ENCODE measurements at regions not wholly inside any gene's neighbourhood (a gene's known extent, or its start where the extent isn't known, plus 50 kb on each side); places are given as distances from the start of the nearest gene placed in this dataset.
"Not testable (repeated sequence)": the region's sequence is repeated elsewhere in the genome, so short reads cannot be mapped to it uniquely, and the experiment has no call there.

DNA sequence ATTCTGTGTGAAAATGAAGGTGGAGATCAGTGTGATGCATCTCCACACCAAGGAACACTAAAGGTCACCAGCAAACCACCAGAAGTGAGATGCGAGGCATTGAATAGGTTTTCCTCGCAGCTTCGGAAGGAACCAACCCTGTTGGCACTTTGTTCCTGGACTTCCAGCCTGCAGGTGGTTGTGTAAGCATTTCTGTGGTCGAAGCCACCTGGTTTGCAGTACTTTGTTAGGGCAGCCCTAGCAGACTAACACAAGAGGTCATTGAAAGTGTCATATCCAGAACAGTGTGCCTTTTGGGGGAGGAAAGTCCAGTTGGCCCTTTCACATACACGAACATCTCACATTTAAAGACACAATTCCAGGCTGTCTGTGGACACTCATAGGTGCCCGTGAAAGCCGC, 237.2 kb upstream of the PLGLB1 start:
- not testable (repeated sequence) for H3K27ac ChIP-seq; DNase-seq (ENCODE audit: low read depth, low spot score)

DNA sequence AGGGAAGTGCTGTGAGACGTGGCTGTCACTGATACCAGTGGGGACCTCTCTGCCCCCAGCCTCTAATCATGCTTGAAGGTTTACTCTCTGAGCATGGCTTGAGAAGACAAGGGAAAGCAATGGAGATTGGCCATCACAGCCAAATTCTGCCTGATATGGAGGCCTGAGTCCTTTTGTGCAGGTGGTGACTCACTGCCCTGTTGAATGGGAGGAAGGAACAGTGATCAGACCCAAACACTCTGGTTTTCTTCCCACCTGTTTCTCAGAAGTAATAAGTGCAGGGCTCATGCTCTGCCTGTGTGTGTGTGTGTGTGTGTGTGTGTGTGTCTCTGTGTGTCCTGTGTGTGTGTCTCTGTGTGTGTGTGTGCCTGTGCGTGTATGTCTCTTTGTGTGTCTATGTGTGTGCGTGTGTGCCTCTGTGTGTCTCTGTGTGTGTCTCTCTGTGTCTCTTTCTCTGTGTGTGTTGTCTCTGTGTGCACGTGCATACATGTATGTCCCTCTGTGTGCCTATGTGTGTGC, 240.6 kb upstream of the PLGLB1 start:
- DNase-seq (ENCODE audit: low read depth, low spot score); H3K27ac ChIP-seq: not testable (repeated sequence)

DNA sequence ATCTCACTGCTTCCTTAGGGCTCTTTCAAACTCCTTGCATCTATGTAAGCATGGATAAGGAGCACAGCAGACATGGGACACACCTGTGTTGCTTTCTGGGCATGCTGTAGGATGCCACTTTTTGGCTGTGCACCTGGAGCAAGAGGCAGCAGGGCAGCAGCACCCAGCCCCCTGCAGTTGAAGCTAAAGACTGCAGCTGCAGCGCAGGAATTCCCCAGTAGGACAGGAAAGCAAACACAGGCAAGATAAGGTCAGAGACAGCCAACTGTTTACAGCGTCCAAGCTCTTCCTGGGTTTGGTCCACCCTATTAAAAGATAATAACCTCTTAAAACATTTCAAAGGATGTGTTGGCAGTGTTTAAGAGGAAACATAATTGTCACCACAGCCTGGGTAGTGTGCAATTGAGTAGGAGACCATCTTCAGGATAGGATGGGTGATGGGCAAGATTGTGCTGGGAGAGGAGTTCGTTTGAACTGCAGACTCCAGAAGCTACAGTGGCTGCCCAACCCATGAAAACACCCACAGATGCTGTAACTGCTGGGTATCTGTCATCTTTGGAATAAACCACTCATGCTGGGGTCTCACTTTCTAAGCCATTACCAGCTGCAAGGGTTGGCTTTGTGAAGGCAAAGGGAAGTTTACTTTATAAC, 242.3 kb upstream of the PLGLB1 start:
- not testable (repeated sequence) for DNase-seq (ENCODE audit: low read depth, low spot score); H3K27ac ChIP-seq

DNA sequence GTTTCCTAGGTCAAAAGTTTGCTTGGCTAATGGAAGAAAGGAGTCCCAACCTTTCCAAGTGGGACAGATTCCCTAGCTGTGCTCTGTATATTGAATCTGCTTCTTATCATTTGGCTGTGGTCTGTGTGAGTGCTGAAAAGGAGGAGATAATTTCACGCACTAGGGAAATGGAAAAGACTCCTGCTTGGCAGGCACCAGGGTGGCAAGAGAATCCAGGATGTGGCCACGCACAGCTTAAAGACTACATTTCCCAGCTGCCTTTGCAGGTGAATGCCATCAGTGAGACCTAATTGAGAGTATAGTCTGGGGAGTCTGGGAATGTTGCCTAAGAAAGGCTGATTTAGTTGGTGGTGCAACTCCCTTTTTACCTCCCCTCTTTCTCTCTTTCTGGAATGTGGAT, 253.5 kb upstream of the PLGLB1 start:
- not testable (repeated sequence) for H3K27ac ChIP-seq; DNase-seq (ENCODE audit: low read depth, low spot score)

DNA sequence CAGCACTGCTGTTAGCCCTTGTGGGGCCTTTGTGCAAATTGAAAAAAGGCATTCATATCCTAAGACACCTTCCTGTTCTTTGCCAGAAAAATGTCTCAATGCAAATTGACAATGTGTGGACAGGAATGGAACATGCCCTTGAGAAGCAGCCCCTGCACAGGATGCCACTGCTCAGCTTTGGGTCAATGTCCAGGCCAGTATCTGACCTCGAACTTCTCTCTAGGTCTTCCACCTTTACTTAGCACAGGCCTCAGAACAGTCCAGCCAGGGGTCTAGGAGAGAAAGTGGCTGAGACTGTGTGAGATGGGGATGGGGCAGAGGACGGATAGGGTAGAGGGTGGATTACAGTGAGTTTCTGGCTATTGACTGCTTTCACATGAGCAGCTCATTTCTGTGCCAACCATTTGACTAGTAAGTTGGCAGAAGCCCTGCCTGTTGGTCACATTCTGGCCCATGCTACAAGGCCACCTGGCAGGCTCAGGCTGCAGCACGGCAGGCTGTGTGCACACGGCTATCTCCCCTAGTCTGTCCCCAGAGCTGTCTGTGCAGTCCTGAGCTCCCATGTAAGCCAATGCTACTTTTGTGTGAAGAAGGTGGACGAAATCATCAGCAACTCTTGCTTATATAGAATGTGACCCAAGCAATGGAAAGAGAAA, 254.5 kb upstream of the PLGLB1 start:
- not testable (repeated sequence) for H3K27ac ChIP-seq; DNase-seq (ENCODE audit: low read depth, low spot score)

DNA sequence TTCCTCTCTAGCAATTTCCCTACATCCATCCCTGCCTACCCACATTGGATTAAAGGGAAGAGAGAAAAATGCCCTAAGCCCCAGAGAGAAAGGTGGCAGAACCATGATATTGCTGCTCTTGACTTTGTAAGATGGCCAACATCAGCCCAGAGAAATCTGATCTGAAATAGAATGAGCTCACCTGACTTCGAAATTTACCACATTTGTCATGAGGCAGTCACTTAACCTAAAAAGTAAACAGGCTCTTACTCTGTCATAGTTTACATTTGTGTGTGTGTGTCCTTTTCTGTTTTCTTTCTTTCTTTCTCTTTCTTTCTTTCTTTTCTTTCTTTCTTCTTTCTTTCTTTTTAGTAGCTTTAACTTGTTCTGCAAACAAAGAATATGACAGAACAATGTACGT, 255.0 kb upstream of the PLGLB1 start:
- not testable (repeated sequence) for DNase-seq (ENCODE audit: low read depth, low spot score); H3K27ac ChIP-seq

DNA sequence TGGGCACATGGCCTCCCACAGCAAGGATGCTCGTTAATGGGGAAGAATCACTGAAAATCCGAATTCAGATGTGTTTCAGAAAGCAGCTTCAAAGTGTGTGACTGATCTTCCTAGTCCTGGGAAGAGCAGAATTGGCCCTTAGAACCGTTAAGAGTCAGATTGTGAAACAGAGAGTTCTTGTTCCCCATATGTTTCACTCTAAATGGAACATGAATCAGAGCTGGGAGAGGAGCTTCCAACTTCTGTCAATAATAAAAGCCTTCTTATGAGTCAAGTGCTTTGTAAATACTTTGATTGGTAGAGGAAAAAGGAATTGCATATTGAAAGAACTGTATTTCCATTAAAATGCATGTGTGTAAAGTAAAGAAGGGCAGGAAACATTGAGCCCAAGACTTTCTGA, 256.1 kb upstream of the PLGLB1 start:
- not testable (repeated sequence) for H3K27ac ChIP-seq

DNA sequence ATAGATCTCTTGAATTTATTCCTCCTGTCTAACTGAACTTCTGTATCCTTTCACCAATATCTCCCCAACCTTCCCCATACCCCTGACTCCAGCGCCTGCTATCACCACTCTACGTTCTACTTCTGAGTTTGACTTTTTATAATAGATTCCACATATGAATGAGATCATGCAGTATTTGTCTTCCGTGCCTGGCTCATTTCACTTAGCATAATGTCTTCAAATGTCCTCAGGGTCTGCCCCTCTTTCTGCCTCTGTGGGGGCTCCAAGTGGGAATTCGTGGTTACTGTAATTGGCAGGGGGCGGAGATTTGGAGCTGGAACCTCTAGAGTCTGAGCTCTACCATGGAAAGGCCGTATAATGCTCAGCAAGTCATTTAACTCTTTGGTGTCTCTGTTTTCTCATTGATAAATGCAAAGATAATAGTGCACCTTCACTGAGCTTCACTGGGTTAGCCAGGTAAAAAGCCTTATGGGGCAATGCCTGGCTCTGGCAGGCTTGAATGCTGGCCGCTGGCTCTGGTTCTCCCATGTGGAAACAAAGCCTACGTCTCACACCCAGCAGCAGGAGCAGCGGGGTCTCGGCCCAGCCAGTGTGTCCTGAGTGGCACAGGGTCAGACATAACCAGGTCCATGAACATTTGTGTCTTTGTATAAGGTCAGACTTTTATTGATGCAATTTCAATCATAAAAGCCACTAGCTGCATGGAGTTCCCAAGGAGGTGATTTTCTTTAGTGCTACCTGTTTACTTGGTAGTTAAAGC, 259.1 kb upstream of the PLGLB1 start:
- DNase-seq (ENCODE audit: low read depth, low spot score); H3K27ac ChIP-seq: not testable (repeated sequence)

More for the DNA sequence above, 256.1 kb upstream of the PLGLB1 start:
- not testable (repeated sequence) for DNase-seq (ENCODE audit: low read depth, low spot score)

DNA sequence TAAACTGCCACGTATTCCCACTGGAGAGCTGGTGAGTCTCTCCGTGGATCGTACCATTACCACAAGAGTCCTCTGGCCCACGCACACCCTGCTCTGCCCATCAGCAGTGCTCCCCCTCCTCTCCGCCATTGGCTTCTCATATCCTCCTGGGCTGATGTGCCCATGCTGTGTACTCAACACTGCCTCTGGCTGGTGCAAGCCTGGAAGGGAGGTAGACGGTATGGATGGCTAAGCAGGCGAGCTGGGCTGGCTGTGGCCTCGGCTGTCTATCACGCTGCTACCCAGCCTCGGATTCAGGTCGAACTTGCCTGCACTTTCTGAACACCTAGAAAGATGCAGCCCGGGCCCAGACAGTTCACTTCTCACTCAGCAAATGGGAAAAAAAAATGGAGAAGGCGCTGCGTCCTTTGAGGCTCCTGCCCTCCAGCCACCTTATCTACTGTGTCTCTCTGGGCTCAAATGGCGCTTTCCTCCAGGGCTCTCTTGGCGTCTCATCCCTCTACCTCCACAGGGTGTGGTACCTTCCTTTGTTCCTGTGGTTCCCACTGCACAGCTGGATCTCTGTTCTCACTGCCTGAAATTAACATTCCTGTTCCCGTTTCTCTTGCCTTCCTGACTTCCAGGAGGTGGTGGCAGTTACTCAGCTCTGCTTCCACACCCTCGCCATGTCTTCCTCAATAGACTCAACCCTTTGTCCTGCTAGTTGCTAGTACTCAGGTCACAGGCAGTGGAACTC, 262.3 kb upstream of the PLGLB1 start:
- not testable (repeated sequence) for H3K27ac ChIP-seq; DNase-seq (ENCODE audit: low read depth, low spot score)

DNA sequence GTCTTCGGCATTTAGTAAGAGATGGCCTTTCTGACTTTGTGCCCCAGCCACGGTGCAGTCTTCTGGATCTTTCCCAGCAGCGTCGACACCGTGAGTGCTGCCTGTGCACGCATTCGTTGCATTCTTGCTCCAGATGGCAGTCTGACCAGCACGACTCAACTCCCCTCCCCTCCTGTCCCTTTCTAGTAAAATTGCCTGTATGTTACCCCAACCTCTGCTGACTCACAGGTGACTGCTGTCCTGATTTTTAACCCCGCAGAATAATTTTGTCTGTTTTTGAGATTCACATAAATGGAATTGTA, 262.8 kb upstream of the PLGLB1 start:
- not testable (repeated sequence) for H3K27ac ChIP-seq; DNase-seq (ENCODE audit: low read depth, low spot score)

DNA sequence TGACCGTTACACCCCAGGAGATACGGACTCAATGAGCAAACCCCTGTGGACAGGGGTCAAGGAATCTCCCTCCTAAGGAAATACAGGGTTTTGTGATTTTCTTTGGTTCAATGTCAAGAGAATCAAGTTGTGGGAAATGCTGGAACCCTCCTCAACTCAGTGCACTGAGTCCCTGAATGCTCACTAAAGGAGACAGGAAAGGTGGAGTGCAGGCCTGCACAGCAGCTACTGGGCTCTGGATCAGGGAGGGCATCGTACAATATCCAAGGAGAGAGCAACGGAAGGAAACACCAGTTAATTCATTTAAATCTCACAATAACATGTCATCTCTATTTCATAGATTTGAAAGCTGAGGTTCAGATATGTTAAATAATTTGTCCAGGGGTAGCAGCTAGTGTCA, 263.5 kb upstream of the PLGLB1 start:
- not testable (repeated sequence) for H3K27ac ChIP-seq; DNase-seq (ENCODE audit: low read depth, low spot score)

DNA sequence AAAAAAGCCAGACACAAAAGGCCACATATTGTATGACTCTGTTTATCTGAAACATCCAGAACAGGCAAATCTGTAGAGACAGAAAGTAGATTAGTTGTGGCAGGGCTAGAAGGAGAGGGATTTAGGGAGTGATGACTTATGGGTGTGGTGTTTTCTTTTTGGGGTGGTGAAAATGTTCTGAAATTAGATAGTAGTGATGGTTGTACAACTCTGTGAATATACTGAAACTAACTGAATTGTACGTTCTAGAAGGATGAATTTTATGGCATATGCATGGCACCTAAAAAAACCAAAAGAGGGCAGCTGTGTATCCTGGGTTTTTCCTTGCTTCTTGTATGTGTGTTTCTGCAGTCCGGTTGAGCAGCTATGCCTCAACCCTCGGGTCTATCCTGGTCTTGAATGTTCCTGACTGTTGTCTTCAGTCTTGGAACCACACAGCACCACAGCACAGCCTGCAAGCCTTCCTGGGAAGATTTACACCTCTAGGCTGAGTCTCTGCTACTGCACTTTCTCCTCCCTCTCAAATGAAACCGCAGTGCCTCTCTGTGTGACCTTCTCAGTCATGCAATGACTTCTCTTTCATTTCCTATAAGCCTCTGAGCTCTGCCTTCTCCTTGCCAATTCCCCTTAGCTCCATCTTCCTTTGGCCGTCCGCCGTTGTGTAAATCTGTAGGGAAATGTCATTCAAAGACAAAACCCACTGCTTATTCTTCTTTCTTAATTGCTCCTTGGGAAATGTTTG, 269.1 kb upstream of the PLGLB1 start:
- not testable (repeated sequence) for DNase-seq (ENCODE audit: low read depth, low spot score); H3K27ac ChIP-seq

DNA sequence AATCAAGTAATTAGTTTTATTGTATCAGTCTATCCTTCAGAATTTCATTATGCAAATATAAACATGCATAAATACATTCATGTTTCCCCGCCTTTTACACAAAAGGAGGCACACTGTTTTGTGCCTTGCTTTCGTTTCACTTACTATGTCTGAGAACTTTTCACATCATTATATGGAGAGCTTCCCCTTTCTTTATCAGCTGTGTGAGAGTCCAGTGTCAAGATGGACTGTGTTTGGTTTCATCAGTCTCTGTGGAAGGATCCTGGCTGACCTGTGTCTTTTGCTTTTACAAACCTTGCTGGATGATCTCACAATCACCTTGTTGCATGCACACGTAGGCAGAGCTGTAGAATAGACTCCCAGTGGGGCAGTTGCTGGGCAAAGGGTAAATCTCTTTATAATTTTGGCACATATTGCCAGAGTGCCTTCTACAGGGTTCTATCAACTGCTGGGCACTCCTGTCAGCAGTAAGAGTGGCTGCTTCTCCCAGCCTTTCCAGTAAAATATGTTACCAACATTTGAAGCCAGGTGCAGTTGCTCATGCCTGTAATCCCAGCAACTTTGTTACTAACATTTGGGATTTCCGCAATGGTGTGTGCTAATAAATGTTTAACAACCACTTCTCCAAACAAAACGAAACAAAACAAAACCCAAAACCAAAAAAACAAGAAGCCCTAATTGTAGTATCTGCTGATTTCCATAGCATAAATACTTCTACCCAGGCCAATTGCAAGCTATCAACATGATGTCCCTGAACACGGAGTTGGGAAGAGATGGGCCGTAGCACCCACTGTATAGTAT, 270.0 kb upstream of the PLGLB1 start:
- DNase-seq (ENCODE audit: low read depth, low spot score); H3K27ac ChIP-seq: not testable (repeated sequence)

DNA sequence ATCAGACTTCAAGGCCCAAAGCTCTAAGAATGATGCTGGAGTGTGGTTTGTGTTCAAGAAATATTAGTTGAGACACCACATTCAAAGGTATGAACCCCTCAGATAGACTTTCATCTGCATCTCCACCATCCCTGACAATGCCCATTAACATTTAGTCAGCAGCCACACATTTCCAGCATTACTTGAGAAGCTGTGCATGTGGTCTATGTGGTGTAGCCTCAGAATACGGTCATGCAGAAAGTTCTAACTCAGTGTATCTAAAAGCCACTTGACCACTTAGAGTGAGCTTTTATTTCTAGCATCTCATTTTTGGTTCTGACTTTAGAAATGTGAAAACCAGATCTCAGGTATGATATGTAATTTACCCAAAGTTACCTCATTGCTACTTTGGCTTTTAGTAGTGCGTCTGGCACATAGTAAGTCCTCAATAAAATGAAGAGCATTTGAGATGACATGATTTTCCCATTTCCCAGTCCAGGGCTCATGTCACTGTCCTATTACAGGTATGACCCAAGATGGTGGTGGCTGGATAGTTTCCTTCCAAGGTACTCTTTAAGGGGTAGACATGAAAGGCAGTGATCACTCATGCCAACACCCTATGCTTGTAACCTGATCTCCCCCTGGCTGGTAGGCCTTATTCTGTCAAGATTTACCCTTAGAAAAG, 272.4 kb upstream of the PLGLB1 start:
- H3K27ac ChIP-seq; DNase-seq (ENCODE audit: low read depth, low spot score): not testable (repeated sequence)

DNA sequence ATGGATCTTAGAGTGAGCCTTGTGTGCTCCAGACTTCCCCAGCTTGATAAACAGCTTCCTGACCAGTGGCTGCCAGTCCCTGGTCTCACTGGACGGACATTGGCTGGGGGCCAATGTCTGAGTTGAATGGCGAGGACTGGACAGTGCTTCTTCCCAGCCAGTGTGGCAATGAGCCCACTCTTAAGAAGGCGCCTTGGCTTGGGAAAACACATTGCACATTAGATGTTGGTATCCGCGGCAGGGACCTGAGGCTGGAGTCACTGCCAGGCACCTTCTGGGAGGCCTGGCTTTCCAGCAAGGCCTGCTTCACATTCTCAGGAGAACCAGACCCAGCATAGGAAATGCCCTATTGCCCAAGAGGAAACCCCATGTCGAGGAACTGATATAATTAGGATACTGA, 273.5 kb upstream of the PLGLB1 start:
- not testable (repeated sequence) for DNase-seq (ENCODE audit: low read depth, low spot score); H3K27ac ChIP-seq

DNA sequence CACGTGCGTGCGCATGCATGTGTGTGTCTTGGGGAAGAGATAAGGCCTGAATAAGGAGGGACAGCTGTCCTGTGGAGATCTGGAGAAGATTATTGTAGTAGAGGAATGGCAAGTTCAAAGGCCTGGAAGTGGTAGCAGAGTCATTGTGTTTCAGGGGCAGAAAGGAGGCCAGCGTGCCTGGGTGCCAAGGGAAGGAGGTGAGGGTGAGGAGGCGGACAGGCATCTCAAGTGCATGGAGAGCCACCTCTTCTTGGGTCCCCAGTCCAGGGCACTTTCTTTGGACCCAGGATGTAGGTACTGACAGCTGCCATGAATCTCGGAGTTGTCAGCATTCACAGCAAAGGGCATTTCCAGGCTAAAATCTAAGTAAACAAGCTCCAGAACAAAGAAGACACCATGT, 279.7 kb upstream of the PLGLB1 start:
- H3K27ac ChIP-seq; DNase-seq (ENCODE audit: low read depth, low spot score): not testable (repeated sequence)

DNA sequence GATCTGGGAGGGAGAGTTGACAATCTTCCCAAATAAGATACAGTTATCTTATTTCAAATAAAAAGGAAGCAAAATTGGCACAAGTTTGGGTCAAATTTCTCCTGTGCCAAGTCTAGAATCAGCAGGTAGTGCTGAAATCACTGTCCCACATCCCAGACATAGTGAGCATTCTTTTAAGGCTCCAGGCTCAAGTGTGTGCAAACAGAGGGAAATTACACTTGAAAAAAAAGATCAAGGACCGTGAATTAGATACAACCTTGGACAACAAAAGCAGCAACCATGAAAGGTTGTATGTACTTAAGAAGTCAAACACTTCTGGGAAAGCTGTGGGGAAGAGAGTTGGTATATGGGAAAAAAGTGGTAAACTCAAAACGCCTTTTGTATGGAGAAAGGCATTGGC, 280.2 kb upstream of the PLGLB1 start:
- DNase-seq (ENCODE audit: low read depth, low spot score); H3K27ac ChIP-seq: not testable (repeated sequence)

DNA sequence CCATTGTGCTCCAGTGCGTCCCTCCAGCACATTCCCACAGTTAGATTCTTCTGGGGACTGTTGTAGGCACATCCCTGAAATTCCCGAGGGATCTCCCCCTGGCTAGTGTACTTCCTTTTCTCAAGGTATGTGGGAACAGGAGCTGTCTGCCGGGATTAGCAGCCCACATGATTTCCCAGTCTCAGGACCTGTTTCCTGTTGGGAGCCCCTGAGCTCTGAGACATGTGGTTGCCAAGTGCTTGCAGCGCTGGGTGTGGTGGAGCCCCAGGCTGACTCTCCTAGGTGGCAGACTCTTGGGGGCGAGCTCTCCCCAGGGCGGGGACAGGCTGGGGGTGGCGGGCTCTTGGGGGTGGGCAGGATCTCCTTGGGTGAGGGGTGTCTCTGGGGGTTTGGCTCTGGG, 287.0 kb upstream of the PLGLB1 start:
- not testable (repeated sequence) for DNase-seq (ENCODE audit: low read depth, low spot score); H3K27ac ChIP-seq
